AG04449 (cell line): ENCODE measurements at regions not wholly inside any gene's neighbourhood (a gene's known extent, or its start where the extent isn't known, plus 50 kb on each side); places are given as distances from the start of the nearest gene placed in this dataset.

Source experiments
- CTCF ChIA-PET: fragments of 350-600 bp; formaldehyde crosslinking; extraction: SDS; loops from one replicate; lab custom pipeline; 2021; ENCODE audit warnings: antibody characterized with exemption; lab: Yijun Ruan, JAX
- POLR2A ChIA-PET: fragments of 400-600, 350-600 bp; formaldehyde crosslinking; extraction: SDS; loops from one replicate; lab custom pipeline; 2020; ENCODE audit warnings: antibody characterized with exemption, inconsistent platforms; lab: Yijun Ruan, JAX
- DNase-seq: peaks from one replicate; pipeline ENCODE4 v3.0.0-alpha.2; 2010; ENCODE audit warnings: low read depth, low spot score
- H3K4me3 ChIP-seq: 2 replicates; pipeline ENCODE4 v1.5.1; 2011; ENCODE audit warnings: low read depth, mild to moderate bottlenecking, control low read depth, low read length
- TF ChIP-seq, protein P1 (sequence below): IDR thresholded peaks from one replicate; pipeline ENCODE4 v1.5.1; 2011; ENCODE audit warnings: mild to moderate bottlenecking, moderate library complexity, low read length, control low read depth, inconsistent platforms; ENCODE audit not compliant: insufficient read depth; ENCODE audit errors: missing control alignments

DNA sequence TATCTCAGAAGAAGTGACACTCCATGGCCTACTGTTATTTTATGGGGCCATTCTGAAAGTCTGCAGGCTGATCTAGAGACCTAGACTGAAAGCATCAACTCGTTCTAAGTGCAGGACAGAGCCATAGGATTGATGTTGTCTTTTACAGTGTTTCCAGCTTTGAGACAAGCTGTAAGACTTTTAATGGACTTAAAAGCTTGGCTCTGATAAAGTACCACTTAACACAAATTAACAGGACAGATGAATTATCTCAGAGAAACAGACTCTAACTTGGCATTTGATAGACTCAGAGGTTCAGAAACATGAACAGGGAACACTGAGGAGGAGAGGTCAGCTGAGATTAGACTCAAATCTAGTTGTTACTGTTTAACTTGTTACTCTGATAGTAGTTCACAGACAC, 203.2 kb downstream of the TLR4 start:
- POLR2A ChIA-PET = interaction anchor here (0.6 kb wide), 1 partner anchor 526 kb away, joined by 7 read pairs; no protein-coding TSS in a partner anchor
- TF ChIP-seq, protein P1, sequence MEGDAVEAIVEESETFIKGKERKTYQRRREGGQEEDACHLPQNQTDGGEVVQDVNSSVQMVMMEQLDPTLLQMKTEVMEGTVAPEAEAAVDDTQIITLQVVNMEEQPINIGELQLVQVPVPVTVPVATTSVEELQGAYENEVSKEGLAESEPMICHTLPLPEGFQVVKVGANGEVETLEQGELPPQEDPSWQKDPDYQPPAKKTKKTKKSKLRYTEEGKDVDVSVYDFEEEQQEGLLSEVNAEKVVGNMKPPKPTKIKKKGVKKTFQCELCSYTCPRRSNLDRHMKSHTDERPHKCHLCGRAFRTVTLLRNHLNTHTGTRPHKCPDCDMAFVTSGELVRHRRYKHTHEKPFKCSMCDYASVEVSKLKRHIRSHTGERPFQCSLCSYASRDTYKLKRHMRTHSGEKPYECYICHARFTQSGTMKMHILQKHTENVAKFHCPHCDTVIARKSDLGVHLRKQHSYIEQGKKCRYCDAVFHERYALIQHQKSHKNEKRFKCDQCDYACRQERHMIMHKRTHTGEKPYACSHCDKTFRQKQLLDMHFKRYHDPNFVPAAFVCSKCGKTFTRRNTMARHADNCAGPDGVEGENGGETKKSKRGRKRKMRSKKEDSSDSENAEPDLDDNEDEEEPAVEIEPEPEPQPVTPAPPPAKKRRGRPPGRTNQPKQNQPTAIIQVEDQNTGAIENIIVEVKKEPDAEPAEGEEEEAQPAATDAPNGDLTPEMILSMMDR = no peak
- no peak overlapping the region for H3K4me3 ChIP-seq
- DNase-seq = no peak
- CTCF ChIA-PET = no interaction called here

DNA sequence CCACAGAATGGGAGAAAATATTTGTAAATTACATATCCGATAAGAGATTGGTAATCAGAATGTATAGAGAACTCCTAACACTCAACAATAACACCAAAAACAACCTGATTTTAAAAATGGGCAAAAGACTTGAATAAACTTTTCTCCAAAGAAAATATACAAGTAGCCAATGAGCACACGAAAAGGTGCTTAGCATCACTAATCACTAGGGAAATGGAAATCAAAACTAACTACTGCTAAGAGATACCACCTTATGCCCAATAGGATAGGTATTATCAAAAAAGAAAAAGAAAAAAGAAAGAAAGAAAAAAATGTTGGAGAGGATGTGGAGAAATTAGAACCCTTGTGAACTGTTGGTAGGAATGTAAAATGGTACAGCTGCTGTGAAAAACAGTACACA, 212.1 kb downstream of the TLR4 start:
- ChIA-PET POLR2A (no interaction called here), CTCF (no interaction called here)
- H3K4me3 ChIP-seq = no peak overlapping the region
- DNase-seq = no peak
- TF ChIP-seq, protein P1 = no peak

DNA sequence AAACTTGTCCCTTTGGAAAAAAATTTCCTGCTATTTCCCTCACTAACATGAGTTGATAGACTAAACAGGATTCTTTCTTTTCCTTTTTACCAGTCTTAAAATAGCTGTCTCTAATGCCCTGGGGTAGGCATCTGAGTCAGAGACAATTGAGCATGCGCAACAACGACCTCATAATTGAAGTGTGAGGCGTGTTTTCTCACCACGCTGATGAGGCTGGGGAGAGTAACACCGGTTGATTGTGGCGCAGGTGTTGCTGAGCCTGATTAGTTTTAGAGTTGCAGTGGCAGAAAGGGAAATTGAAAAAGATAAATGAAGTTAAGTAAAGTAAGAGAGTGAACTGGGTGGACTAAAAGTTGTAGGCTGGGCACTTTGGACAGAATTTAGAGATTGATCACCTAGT, 213.7 kb downstream of the TLR4 start:
- CTCF ChIA-PET = no interaction called here
- DNase-seq = no peak
- TF ChIP-seq, protein P1 = no peak
- no peak overlapping the region for H3K4me3 ChIP-seq
- POLR2A ChIA-PET = no interaction called here

DNA sequence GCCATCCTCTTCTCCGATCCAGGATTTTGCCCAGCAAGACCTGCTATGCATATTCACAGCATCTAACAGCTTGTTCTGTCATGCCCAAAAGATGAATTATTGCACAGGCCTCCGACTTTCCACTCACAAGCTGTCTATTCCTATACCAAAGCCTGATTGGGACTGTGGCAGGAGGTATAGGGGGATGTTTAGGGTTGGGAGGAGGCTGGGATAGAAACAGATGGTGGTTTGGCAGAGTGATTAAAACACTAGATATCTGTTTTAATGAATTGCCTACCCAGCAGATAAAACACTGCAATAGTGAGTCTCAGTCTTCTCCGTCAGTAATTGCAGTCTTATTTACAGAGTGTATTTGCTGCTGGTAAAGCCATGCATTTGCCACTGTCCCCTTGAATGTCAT, 215.3 kb downstream of the TLR4 start:
- no peak for DNase-seq
- TF ChIP-seq, protein P1 = no peak
- CTCF ChIA-PET = no interaction called here
- no peak overlapping the region for H3K4me3 ChIP-seq
- POLR2A ChIA-PET = no interaction called here

DNA sequence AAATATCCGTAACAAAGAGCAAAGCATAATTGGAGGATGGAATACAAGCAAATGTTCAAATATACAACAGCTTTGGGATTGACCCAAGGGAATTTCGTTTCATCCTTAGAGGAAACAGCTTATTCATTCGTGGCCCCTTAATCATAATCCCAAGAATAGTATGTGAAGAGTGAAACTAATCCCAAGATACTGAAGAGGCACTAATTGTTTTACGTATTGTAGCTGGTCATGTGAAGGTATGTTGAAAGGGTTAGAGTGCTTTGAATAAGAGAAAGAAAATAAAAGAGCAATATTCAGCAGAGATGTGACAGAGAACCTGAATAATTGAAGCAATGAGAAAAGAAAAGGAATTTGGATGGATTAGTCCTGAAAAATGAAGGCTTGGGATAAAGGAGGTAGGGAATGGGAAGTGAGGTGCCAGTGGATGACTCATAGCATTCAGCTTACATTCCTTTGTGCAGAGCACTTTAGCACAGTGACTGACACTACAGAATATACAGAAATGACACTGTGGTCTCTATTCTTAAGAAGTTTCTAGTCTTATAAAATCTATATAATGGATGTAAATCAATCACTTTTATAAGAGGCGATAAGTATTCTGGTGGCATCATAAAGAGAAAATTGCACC, 221.9 kb downstream of the TLR4 start:
- TF ChIP-seq, protein P1 = no peak
- DNase-seq = no peak
- POLR2A ChIA-PET = no interaction called here
- no peak overlapping the region for H3K4me3 ChIP-seq
- CTCF ChIA-PET = no interaction called here

DNA sequence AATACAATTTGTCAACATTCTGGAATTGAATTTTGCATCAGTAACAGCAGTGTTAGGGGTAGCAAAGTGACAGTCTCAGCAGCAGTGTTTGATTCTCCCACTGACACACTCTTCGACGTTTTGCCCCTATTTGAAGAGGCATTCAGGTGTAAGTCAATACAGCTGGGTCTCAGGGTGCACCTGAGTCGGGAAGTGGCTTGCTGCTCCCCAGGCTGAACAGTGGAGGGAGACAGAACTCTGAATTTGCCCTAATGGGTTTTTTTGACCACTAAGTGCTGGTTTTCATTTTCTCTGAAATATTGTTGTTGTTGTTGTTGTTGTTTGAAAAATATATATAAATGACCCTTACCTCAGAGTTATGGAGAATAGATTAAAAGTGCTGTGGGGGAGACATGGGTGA, 223.2 kb downstream of the TLR4 start:
- no peak overlapping the region for H3K4me3 ChIP-seq
- POLR2A ChIA-PET = no interaction called here
- no peak for DNase-seq
- CTCF ChIA-PET = no interaction called here
- TF ChIP-seq, protein P1 = no peak
